Esophagus (tissue), 2 donors: ENCODE measurements at regions not wholly inside any gene's neighbourhood (a gene's known extent, or its start where the extent isn't known, plus 50 kb on each side); places are given as distances from the start of the nearest gene placed in this dataset.

ENCODE experiments used
- H3K27ac ChIP-seq, 2 donors: one replicate each; pipeline ENCODE4 v1.5.1; 2013; ENCODE audit warnings: low read depth in 2 of 2, mild to moderate bottlenecking in 2 of 2, inconsistent platforms in 1 of 2, low read length in 1 of 2, moderate library complexity in 1 of 2
- H3K27me3 ChIP-seq, 2 donors: one replicate each; pipeline ENCODE4 v1.6.1; 2013; ENCODE audit warnings: low read length in 2 of 2, control low read depth in 1 of 2, mild to moderate bottlenecking in 1 of 2; ENCODE audit not compliant: insufficient read depth in 2 of 2, control insufficient read depth in 1 of 2
- H3K36me3 ChIP-seq, 2 donors: one replicate each; pipeline ENCODE4 v1.6.1; 2013; ENCODE audit warnings: low read length in 1 of 2; ENCODE audit not compliant: control insufficient read depth in 2 of 2, insufficient read depth in 2 of 2
- H3K4me1 ChIP-seq, 2 donors: one replicate each; pipeline ENCODE4 v1.6.1; 2013; ENCODE audit warnings: low read length in 1 of 2; ENCODE audit not compliant: control insufficient read depth in 2 of 2, insufficient read depth in 2 of 2
- H3K4me3 ChIP-seq, 2 donors: one replicate each; pipeline ENCODE4 v1.5.1; 2013; ENCODE audit warnings: low read length in 2 of 2, mild to moderate bottlenecking in 2 of 2, low read depth in 1 of 2, moderate library complexity in 1 of 2
- H3K9me3 ChIP-seq, 2 donors: one replicate each; pipeline ENCODE4 v1.6.1; 2013; ENCODE audit warnings: mild to moderate bottlenecking in 2 of 2, low read depth in 1 of 2, low read length in 1 of 2, moderate library complexity in 1 of 2; ENCODE audit not compliant: control insufficient read depth in 2 of 2, insufficient read depth in 1 of 2
- WGBS, 2 donors: extraction: QIAGEN DNeasy Blood & Tissue Kit; methylation state at CpG; one replicate each; pipeline ENCODE4 v1.1.7; 2013; 5-methylcytosine and 5-hydroxymethylcytosine counted together
- donor health status: healthy with polysubstance abuse.
- donor health status: Bipolar disorder and iron deficiency.

DNA sequence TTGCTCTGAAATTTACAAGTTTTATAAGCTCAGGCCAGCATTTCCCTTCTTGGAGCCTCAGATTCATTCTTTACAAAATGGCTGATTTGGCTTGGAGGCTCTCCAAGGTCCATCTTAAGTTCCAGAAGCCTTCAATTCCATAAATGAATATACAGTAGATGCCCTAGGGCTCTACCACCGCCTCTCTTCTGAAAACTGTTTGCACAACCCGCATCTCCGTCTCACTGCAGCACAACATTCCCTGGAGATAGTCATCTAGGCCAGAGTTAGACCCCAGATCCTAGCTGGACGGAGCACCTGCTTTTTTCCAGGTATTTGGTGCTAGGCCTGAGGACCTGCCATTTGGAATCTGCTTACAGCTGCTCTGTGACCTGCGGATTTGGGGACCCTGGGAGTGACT is 50.5 kb upstream of the NRP1 start:
- no peaks in the 10 kb centered on the region for H3K36me3 ChIP-seq
- H3K4me1 ChIP-seq = no peaks in the 10 kb centered on the region
- H3K27ac ChIP-seq = no peak overlapping the region
- no peaks in the 10 kb centered on the region for H3K9me3 ChIP-seq
- no peak overlapping the region for H3K4me3 ChIP-seq
- H3K27me3 ChIP-seq = no peaks in the 10 kb centered on the region
- WGBS, 2 donors = 92 to 94% methylated on average over 5 of the region's 5 CpGs
